ENCODE measurements at regions not wholly inside any gene's neighbourhood (a gene's known extent, or its start where the extent isn't known, plus 50 kb on each side); places are given as distances from the start of the nearest gene placed in this dataset.

GRCh38 chr5:116673453-116673852 lies 98.8 kb upstream of the SEMA6A start:
- TF ChIP-seq CTCF (IDR thresholded peaks at IDR 0.05) (no peak), POLR2A (IDR thresholded peaks at IDR 0.05) (no peak)
- Histone ChIP-seq H3K27ac (no peak overlapping the region), H3K27me3 (no peaks in the 10 kb centered on the region), H3K4me1 (no peaks in the 10 kb centered on the region), H3K36me3 (no peaks in the 10 kb centered on the region), H3K9me3 (no peaks in the 10 kb centered on the region), H3K4me3 (no peak overlapping the region)
- DNase-seq = no peak

- Histone ChIP-seq H3K27me3 (no peaks in the 10 kb centered on the region), H3K4me1 (no peaks in the 10 kb centered on the region), H3K4me3 (no peak overlapping the region), H3K36me3 (no peaks in the 10 kb centered on the region), H3K9me3 (no peaks in the 10 kb centered on the region), H3K27ac (no peak overlapping the region)
- DNase-seq = no peak
- no peak for TF ChIP-seq POLR2A (IDR thresholded peaks at IDR 0.05)
- no peak for TF ChIP-seq CTCF (IDR thresholded peaks at IDR 0.05)
Measured at GRCh38 chr5:116672203-116672602, 97.6 kb upstream of the SEMA6A start.

GRCh38 chr5:116671211-116671736 lies 96.7 kb upstream of the SEMA6A start:
- Histone ChIP-seq H3K27ac (no peak overlapping the region), H3K27me3 (no peaks in the 10 kb centered on the region)

GRCh38 chr5:116669261-116670031 lies 94.8 kb upstream of the SEMA6A start:
- Histone ChIP-seq H3K36me3 (no peaks in the 10 kb centered on the region), H3K9me3 (no peaks in the 10 kb centered on the region), H3K27me3 (no peaks in the 10 kb centered on the region), H3K4me3 (no peak overlapping the region), H3K27ac (no peak overlapping the region), H3K4me1 (no peaks in the 10 kb centered on the region)
- TF ChIP-seq CTCF (IDR thresholded peaks at IDR 0.05) (no peak), POLR2A (IDR thresholded peaks at IDR 0.05) (no peak)
- DNase-seq = no peak

More at GRCh38 chr5:116671211-116671736, 96.7 kb upstream of the SEMA6A start:
- no peak for TF ChIP-seq POLR2A (IDR thresholded peaks at IDR 0.05)
- TF ChIP-seq CTCF (IDR thresholded peaks at IDR 0.05) = no peak
- H3K4me3 ChIP-seq = no peak overlapping the region
- H3K4me1 ChIP-seq = no peaks in the 10 kb centered on the region
- DNase-seq = no peak
- no peaks in the 10 kb centered on the region for H3K9me3 ChIP-seq
- no peaks in the 10 kb centered on the region for H3K36me3 ChIP-seq

- no peak for DNase-seq
- H3K27ac ChIP-seq = no peak overlapping the region
- no peaks in the 10 kb centered on the region for H3K9me3 ChIP-seq
- H3K4me3 ChIP-seq = no peak overlapping the region
- no peaks in the 10 kb centered on the region for H3K27me3 ChIP-seq
- TF ChIP-seq POLR2A (IDR thresholded peaks at IDR 0.05) (no peak), CTCF (IDR thresholded peaks at IDR 0.05) (no peak)
- no peaks in the 10 kb centered on the region for H3K4me1 ChIP-seq
- no peaks in the 10 kb centered on the region for H3K36me3 ChIP-seq
Measured at GRCh38 chr5:116668390-116668789, 93.8 kb upstream of the SEMA6A start.

Measured in Peyer's patch (tissue), 4 donors.